Osteoblast (primary cell): ENCODE measurements at regions not wholly inside any gene's neighbourhood (a gene's known extent, or its start where the extent isn't known, plus 50 kb on each side); places are given as distances from the start of the nearest gene placed in this dataset.
"Not testable (repeated sequence)": the region's sequence is repeated elsewhere in the genome, so short reads cannot be mapped to it uniquely, and the experiment has no call there.

Experiments used
- DNase-seq: peaks from one replicate; pipeline ENCODE4 v3.0.0; 2011; ENCODE audit warnings: low spot score, mixed read lengths; ENCODE audit not compliant: insufficient read length; ENCODE audit errors: missing footprints
- H2AFZ ChIP-seq: 2 replicates; pipeline ENCODE4 v1.6.0; 2011; ENCODE audit warnings: mild to moderate bottlenecking, low read length
- H3K27ac ChIP-seq: 2 replicates; pipeline ENCODE4 v1.5.1; 2011; ENCODE audit warnings: mild to moderate bottlenecking, low read depth, low read length, moderate library complexity
- H3K27me3 ChIP-seq: 2 replicates; pipeline ENCODE4 v1.6.0; 2012; ENCODE audit warnings: mild to moderate bottlenecking, control low read depth, inconsistent platforms, low read length, moderate library complexity; ENCODE audit not compliant: insufficient read depth
- H3K36me3 ChIP-seq: 2 replicates; pipeline ENCODE4 v1.5.1; 2011; ENCODE audit warnings: mild to moderate bottlenecking, low read length, control low read depth, moderate library complexity; ENCODE audit not compliant: insufficient read depth
- H3K4me1 ChIP-seq: 2 replicates; pipeline ENCODE4 v1.5.1; 2011; ENCODE audit warnings: mild to moderate bottlenecking, low read length, control low read depth, moderate library complexity; ENCODE audit not compliant: insufficient read depth
- H3K4me2 ChIP-seq: 2 replicates; pipeline ENCODE4 v1.6.0; 2011; ENCODE audit warnings: mild to moderate bottlenecking, low read length; ENCODE audit not compliant: insufficient read depth
- H3K4me3 ChIP-seq: fragments of 200-600 bp; sonication (generic); 3 replicates; pipeline ENCODE4 v1.5.1; 2012; ENCODE audit warnings: mild to moderate bottlenecking, low read length, inconsistent platforms; ENCODE audit not compliant: insufficient read depth
- H3K79me2 ChIP-seq: 2 replicates; pipeline ENCODE4 v1.6.0; 2012; ENCODE audit warnings: mild to moderate bottlenecking, low read length, control low read depth, inconsistent platforms; ENCODE audit not compliant: insufficient read depth
- H3K9me3 ChIP-seq: 2 replicates; pipeline ENCODE4 v1.5.1; 2011; ENCODE audit warnings: low read depth, low read length, control low read depth
- H4K20me1 ChIP-seq: 2 replicates; pipeline ENCODE4 v1.6.0; 2012; ENCODE audit warnings: mild to moderate bottlenecking, low read length, control low read depth; ENCODE audit not compliant: insufficient read depth
- CTCF ChIP-seq: IDR thresholded peaks from 2 replicates; pipeline ENCODE4 v1.5.1; 2011; ENCODE audit warnings: mild to moderate bottlenecking, low read depth, low read length, moderate library complexity; ENCODE audit errors: extremely low read depth

GRCh38 chr9:95691435-95691834 lies 174.7 kb upstream of the PTCH1 start:
- Histone ChIP-seq H2AFZ (no peak overlapping the region), H3K36me3 (no peaks in the 10 kb centered on the region), H3K4me3 (no peak overlapping the region), H3K4me2 (no peak overlapping the region), H3K27me3 (no peaks in the 10 kb centered on the region), H4K20me1 (no peaks in the 10 kb centered on the region), H3K27ac (no peak overlapping the region), H3K9me3 (no peaks in the 10 kb centered on the region), H3K4me1 (no peaks in the 10 kb centered on the region), H3K79me2 (no peaks in the 10 kb centered on the region)
- no peak for DNase-seq
- no peak for TF ChIP-seq CTCF

DNA sequence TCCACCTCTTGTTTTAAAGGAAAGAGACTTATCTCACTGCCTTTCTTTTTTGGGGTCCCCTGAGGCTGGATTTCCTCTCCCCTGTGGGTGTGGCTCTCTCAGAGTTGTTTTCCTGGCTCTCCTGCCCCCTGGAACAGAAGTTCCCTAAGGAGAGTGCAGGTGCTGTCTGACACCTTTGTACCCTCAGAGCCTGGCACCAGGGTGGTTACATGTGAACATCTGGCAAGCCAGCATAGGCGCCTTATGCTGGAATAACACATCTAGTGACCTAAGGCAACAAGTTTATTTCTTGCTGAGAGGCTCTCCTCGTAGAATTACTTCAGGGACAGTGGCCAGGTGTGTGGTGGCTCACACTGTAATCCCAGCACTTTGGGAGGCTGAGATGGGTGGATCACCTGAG lies 172.9 kb upstream of the PTCH1 start:
- H3K9me3 ChIP-seq, result no peaks in the 10 kb centered on the region
- H3K4me1 ChIP-seq, result no peaks in the 10 kb centered on the region
- no peak overlapping the region for H3K4me3 ChIP-seq
- no peaks in the 10 kb centered on the region for H4K20me1 ChIP-seq
- TF ChIP-seq CTCF, result no peak
- H3K27ac ChIP-seq, result no peak overlapping the region
- H3K36me3 ChIP-seq, result no peaks in the 10 kb centered on the region
- H2AFZ ChIP-seq, result no peak overlapping the region
- no peaks in the 10 kb centered on the region for H3K79me2 ChIP-seq
- no peak overlapping the region for H3K4me2 ChIP-seq
- H3K27me3 ChIP-seq, result no peaks in the 10 kb centered on the region
- DNase-seq, result no peak

- TF ChIP-seq CTCF, result no peak
Observed at GRCh38 chr9:95684516-95684915, 167.7 kb upstream of the PTCH1 start.

GRCh38 chr9:95680306-95680705 lies 163.5 kb upstream of the PTCH1 start:
- not testable (repeated sequence) for H3K4me1 ChIP-seq, H2AFZ ChIP-seq, H3K27me3 ChIP-seq, H3K4me2 ChIP-seq, DNase-seq, H4K20me1 ChIP-seq, H3K36me3 ChIP-seq, H3K79me2 ChIP-seq, H3K4me3 ChIP-seq, H3K9me3 ChIP-seq, H3K27ac ChIP-seq

More at GRCh38 chr9:95684516-95684915, 167.7 kb upstream of the PTCH1 start:
- Histone ChIP-seq H3K4me1 (no peaks in the 10 kb centered on the region), H3K36me3 (no peaks in the 10 kb centered on the region), H3K79me2 (no peaks in the 10 kb centered on the region), H3K27me3 (no peaks in the 10 kb centered on the region), H3K4me2 (no peak overlapping the region), H2AFZ (no peak overlapping the region), H3K9me3 (no peaks in the 10 kb centered on the region), H3K27ac (no peak overlapping the region), H3K4me3 (no peak overlapping the region), H4K20me1 (no peaks in the 10 kb centered on the region)
- no peak for DNase-seq
